WTC11 (cell line): ENCODE measurements at regions not wholly inside any gene's neighbourhood (a gene's known extent, or its start where the extent isn't known, plus 50 kb on each side); places are given as distances from the start of the nearest gene placed in this dataset.

Experiments used
- ATAC-seq: fragments of 200-7000 bp; cut with Tn5 transposase; 2 replicates; pipeline ENCODE4 v1.10.0; 2021; ENCODE audit warnings: mild to moderate bottlenecking, moderate library complexity
- CTCF ChIA-PET: fragments of 300-600 bp; sonication (Branson Sonifier 250); formaldehyde crosslinking; loops from one replicate; lab custom pipeline; 2021; ENCODE audit warnings: antibody characterized with exemption; lab: Charles Lee
- POLR2A ChIA-PET: fragments of 350-600 bp; sonication (Branson Sonifier 250); formaldehyde crosslinking; loops from one replicate; lab custom pipeline; 2021; ENCODE audit warnings: antibody characterized with exemption; lab: Charles Lee
- DNase-seq: peaks from one replicate; pipeline ENCODE4 v3.0.0; 2021; ENCODE audit warnings: low spot score
- H3K27ac Mint-ChIP-seq: 2 replicates; pipeline ENCODE4 v1.8.0; 2021; ENCODE audit warnings: mixed read lengths
- H3K27me3 Mint-ChIP-seq: 2 replicates; pipeline ENCODE4 v1.8.0; 2021; ENCODE audit warnings: low read depth, mild to moderate bottlenecking, moderate library complexity, mixed read lengths
- H3K36me3 Mint-ChIP-seq: 2 replicates; pipeline ENCODE4 v1.8.0; 2021; ENCODE audit warnings: mixed read lengths
- H3K4me1 Mint-ChIP-seq: 2 replicates; pipeline ENCODE4 v1.8.0; 2022; ENCODE audit warnings: mixed read lengths
- H3K4me3 Mint-ChIP-seq: 2 replicates; pipeline ENCODE4 v1.8.0; 2021; ENCODE audit warnings: mild to moderate bottlenecking, moderate library complexity, mixed read lengths
- H3K9me3 Mint-ChIP-seq: 2 replicates; pipeline ENCODE4 v1.8.0; 2021; ENCODE audit warnings: mixed read lengths
- ATF1 ChIP-seq: sonication (generic); formaldehyde crosslinking; IDR thresholded peaks from 2 replicates; pipeline ENCODE4 v1.8.1; 2023; ENCODE audit warnings: mild to moderate bottlenecking, moderate library complexity, missing genetic modification reagents
- CDX4 ChIP-seq: fragments of 250-450 bp; sonication (Bioruptor Pico); IDR thresholded peaks from 2 replicates; pipeline ENCODE4 v1.9.0; 2021; ENCODE audit warnings: moderate library complexity, mild to moderate bottlenecking, inconsistent platforms, borderline replicate concordance
- CREB1 ChIP-seq: sonication (generic); formaldehyde crosslinking; IDR thresholded peaks from 2 replicates; pipeline ENCODE4 v1.8.0; 2023; ENCODE audit warnings: mild to moderate bottlenecking, missing genetic modification reagents
- CREM ChIP-seq: sonication (generic); formaldehyde crosslinking; IDR thresholded peaks from 2 replicates; pipeline ENCODE4 v1.8.1; 2022; ENCODE audit warnings: mild to moderate bottlenecking, missing genetic modification reagents, moderate library complexity
- ETV6 ChIP-seq: sonication (generic); formaldehyde crosslinking; IDR thresholded peaks from 2 replicates; pipeline ENCODE4 v1.8.1; 2022; ENCODE audit warnings: mild to moderate bottlenecking, missing genetic modification reagents
- FOXK1 ChIP-seq: sonication (generic); formaldehyde crosslinking; IDR thresholded peaks from 2 replicates; pipeline ENCODE4 v1.8.0; 2022; ENCODE audit warnings: mild to moderate bottlenecking, moderate library complexity, missing genetic modification reagents
- FOXP1 ChIP-seq: sonication (generic); formaldehyde crosslinking; IDR thresholded peaks from 2 replicates; pipeline ENCODE4 v1.8.0; 2022; ENCODE audit warnings: missing genetic modification reagents, mild to moderate bottlenecking, moderate library complexity, borderline replicate concordance
- GABPB1 ChIP-seq: sonication (generic); formaldehyde crosslinking; IDR thresholded peaks from 2 replicates; pipeline ENCODE4 v1.8.1; 2023; ENCODE audit warnings: mild to moderate bottlenecking, missing genetic modification reagents
- GRHL2 ChIP-seq: fragments of 250-450 bp; sonication (Bioruptor Pico); IDR thresholded peaks from 2 replicates; pipeline ENCODE4 v1.8.0; 2022; ENCODE audit warnings: mild to moderate bottlenecking, moderate library complexity; ENCODE audit not compliant: insufficient replicate concordance, severe bottlenecking
- HMGA2 ChIP-seq: fragments of 250-450 bp; sonication (Bioruptor Pico); IDR thresholded peaks from 2 replicates; pipeline ENCODE4 v1.4.0; 2021; ENCODE audit warnings: mild to moderate bottlenecking, moderate library complexity
- IRF1 ChIP-seq: sonication (generic); formaldehyde crosslinking; IDR thresholded peaks from 2 replicates; pipeline ENCODE4 v1.8.0; 2023; ENCODE audit warnings: missing genetic modification reagents
- IRF2 ChIP-seq: sonication (generic); formaldehyde crosslinking; IDR thresholded peaks from 2 replicates; pipeline ENCODE4 v1.8.0; 2022; ENCODE audit warnings: low read depth, missing genetic modification reagents, borderline replicate concordance
- MLX ChIP-seq: sonication (generic); formaldehyde crosslinking; IDR thresholded peaks from 2 replicates; pipeline ENCODE4 v1.8.1; 2023; ENCODE audit warnings: mild to moderate bottlenecking, missing genetic modification reagents, moderate library complexity
- MXD4 ChIP-seq: fragments of 250-450 bp; sonication (Bioruptor Pico); IDR thresholded peaks from 2 replicates; pipeline ENCODE4 v1.8.0; 2021; ENCODE audit warnings: mild to moderate bottlenecking, moderate library complexity, borderline replicate concordance
- NR2C2 ChIP-seq: sonication (generic); formaldehyde crosslinking; IDR thresholded peaks from 2 replicates; pipeline ENCODE4 v1.8.0; 2022; ENCODE audit warnings: mild to moderate bottlenecking, missing genetic modification reagents
- PRDM15 ChIP-seq: sonication (generic); formaldehyde crosslinking; IDR thresholded peaks from 2 replicates; pipeline ENCODE4 v1.8.0; 2022; ENCODE audit warnings: missing genetic modification reagents
- RELA ChIP-seq: sonication (generic); formaldehyde crosslinking; IDR thresholded peaks from 2 replicates; pipeline ENCODE4 v1.8.1; 2022; ENCODE audit warnings: missing genetic modification reagents, mild to moderate bottlenecking, borderline replicate concordance
- RORB ChIP-seq: fragments of 250-450 bp; sonication (Bioruptor Pico); IDR thresholded peaks from 2 replicates; pipeline ENCODE4 v1.9.0; 2021; ENCODE audit warnings: mild to moderate bottlenecking
- SMAD3 ChIP-seq: sonication (generic); formaldehyde crosslinking; IDR thresholded peaks from 2 replicates; pipeline ENCODE4 v1.8.0; 2022; ENCODE audit warnings: missing genetic modification reagents, mild to moderate bottlenecking, borderline replicate concordance
- SMAD4 ChIP-seq: sonication (generic); formaldehyde crosslinking; IDR thresholded peaks from 2 replicates; pipeline ENCODE4 v1.8.0; 2022; ENCODE audit warnings: mild to moderate bottlenecking, missing genetic modification reagents
- SOX15 ChIP-seq: fragments of 250-450 bp; sonication (Bioruptor Pico); IDR thresholded peaks from 2 replicates; pipeline ENCODE4 v1.9.0; 2021; ENCODE audit warnings: mild to moderate bottlenecking
- TP53 ChIP-seq: sonication (generic); formaldehyde crosslinking; IDR thresholded peaks from 2 replicates; pipeline ENCODE4 v1.8.1; 2023; ENCODE audit warnings: mild to moderate bottlenecking, missing genetic modification reagents
- USF2 ChIP-seq: sonication (generic); formaldehyde crosslinking; IDR thresholded peaks from 2 replicates; pipeline ENCODE4 v1.8.1; 2023; ENCODE audit warnings: mild to moderate bottlenecking, missing genetic modification reagents, moderate library complexity
- ZNF219 ChIP-seq: sonication (generic); formaldehyde crosslinking; IDR thresholded peaks from 2 replicates; pipeline ENCODE4 v1.8.0; 2023; ENCODE audit warnings: missing genetic modification reagents, mild to moderate bottlenecking, borderline replicate concordance
- ZNF396 ChIP-seq: fragments of 250-450 bp; sonication (Bioruptor Pico); IDR thresholded peaks from 2 replicates; pipeline ENCODE4 v1.8.0; 2021; ENCODE audit warnings: mild to moderate bottlenecking, moderate library complexity, borderline replicate concordance
- ZNF416 ChIP-seq: fragments of 250-450 bp; sonication (Bioruptor Pico); IDR thresholded peaks from 2 replicates; pipeline ENCODE4 v1.9.0; 2021; ENCODE audit warnings: mild to moderate bottlenecking, inconsistent platforms
- ZNF532 ChIP-seq: fragments of 250-450 bp; sonication (Bioruptor Pico); IDR thresholded peaks from 2 replicates; pipeline ENCODE4 v1.9.0; 2021; ENCODE audit warnings: mild to moderate bottlenecking, borderline replicate concordance

- TF ChIP-seq PRDM15 (CRISPR knock-in tag) (no peak), IRF2 (CRISPR knock-in tag) (no peak), ZNF416 (CRISPR knock-in tag) (no peak), CREB1 (no peak), FOXK1 (CRISPR knock-in tag) (no peak), ZNF219 (CRISPR knock-in tag) (no peak), USF2 (CRISPR knock-in tag) (no peak), MLX (CRISPR knock-in tag) (no peak), ETV6 (CRISPR knock-in tag) (no peak), CDX4 (CRISPR knock-in tag) (no peak), SMAD4 (CRISPR knock-in tag) (no peak), FOXP1 (CRISPR knock-in tag) (no peak)
Measured at GRCh38 chr7:25739143-25739542, 412.9 kb upstream of the NFE2L3 start (continued).

GRCh38 chr7:25742316-25742715 lies 409.7 kb upstream of the NFE2L3 start:
- ATAC-seq, result no peak
- Mint-ChIP-seq H3K27ac (no peak overlapping the region), H3K9me3 (no peaks in the 10 kb centered on the region), H3K4me3 (no peak overlapping the region), H3K27me3 (no peaks in the 10 kb centered on the region), H3K4me1 (peaks cover 10% of the 10 kb centered on the region), H3K36me3 (no peaks in the 10 kb centered on the region)
- CTCF ChIA-PET, result no interaction called here
- DNase-seq, result no peak
- TF ChIP-seq GABPB1 (no peak), IRF1 (no peak), MXD4 (no peak), NR2C2 (CRISPR knock-in tag) (no peak), SOX15 (CRISPR knock-in tag) (no peak), RELA (CRISPR knock-in tag) (no peak), RORB (CRISPR knock-in tag) (no peak), ATF1 (CRISPR knock-in tag) (no peak), SMAD3 (CRISPR knock-in tag) (no peak), CREM (CRISPR knock-in tag) (no peak), ZNF396 (CRISPR knock-in tag) (no peak), TP53 (CRISPR knock-in tag) (no peak), HMGA2 (CRISPR knock-in tag) (no peak), GRHL2 (no peak), ZNF532 (CRISPR knock-in tag) (no peak)
- POLR2A ChIA-PET, result no interaction called here
